ENCODE measurements at regions not wholly inside any gene's neighbourhood (a gene's known extent, or its start where the extent isn't known, plus 50 kb on each side); places are given as distances from the start of the nearest gene placed in this dataset.

GRCh38 chrX:68939868-68940267 lies 111.0 kb downstream of the EFNB1 start:
- ChIA-PET CTCF (no interaction called here), POLR2A (no interaction called here)
- ATAC-seq (ENCODE audit: poor library complexity): no peak
- Mint-ChIP-seq H3K9me3 (no peaks in the 10 kb centered on the region), H3K4me3 (no peak overlapping the region), H3K27me3 (no peaks in the 10 kb centered on the region), H3K27ac (no peak overlapping the region), H3K4me1 (ENCODE audit: low read depth) (peaks cover 4% of the 10 kb centered on the region), H3K36me3 (ENCODE audit: low read depth) (no peaks in the 10 kb centered on the region)
- TF ChIP-seq, protein P1, sequence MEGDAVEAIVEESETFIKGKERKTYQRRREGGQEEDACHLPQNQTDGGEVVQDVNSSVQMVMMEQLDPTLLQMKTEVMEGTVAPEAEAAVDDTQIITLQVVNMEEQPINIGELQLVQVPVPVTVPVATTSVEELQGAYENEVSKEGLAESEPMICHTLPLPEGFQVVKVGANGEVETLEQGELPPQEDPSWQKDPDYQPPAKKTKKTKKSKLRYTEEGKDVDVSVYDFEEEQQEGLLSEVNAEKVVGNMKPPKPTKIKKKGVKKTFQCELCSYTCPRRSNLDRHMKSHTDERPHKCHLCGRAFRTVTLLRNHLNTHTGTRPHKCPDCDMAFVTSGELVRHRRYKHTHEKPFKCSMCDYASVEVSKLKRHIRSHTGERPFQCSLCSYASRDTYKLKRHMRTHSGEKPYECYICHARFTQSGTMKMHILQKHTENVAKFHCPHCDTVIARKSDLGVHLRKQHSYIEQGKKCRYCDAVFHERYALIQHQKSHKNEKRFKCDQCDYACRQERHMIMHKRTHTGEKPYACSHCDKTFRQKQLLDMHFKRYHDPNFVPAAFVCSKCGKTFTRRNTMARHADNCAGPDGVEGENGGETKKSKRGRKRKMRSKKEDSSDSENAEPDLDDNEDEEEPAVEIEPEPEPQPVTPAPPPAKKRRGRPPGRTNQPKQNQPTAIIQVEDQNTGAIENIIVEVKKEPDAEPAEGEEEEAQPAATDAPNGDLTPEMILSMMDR (IDR thresholded peaks at IDR 0.05): no peak
- intact Hi-C loops (cut with DNase I, micrococcal nuclease): no loop called here
- H3K27ac ChIP-seq (ENCODE audit: low read depth in 1 of 2, low read length in 2 of 2): no peak overlapping the region
- no peak for DNase-seq
- no peaks in the 10 kb centered on the region for H3K36me3 ChIP-seq (ENCODE audit: insufficient read depth, low read length)
- no peaks in the 10 kb centered on the region for H3K27me3 ChIP-seq (ENCODE audit: control insufficient read depth in 1 of 2, insufficient read depth in 2 of 2, low read length in 2 of 2)
- no peaks in the 10 kb centered on the region for H3K4me1 ChIP-seq (ENCODE audit: insufficient read depth, low read length)
- H3K9me3 ChIP-seq (ENCODE audit: control insufficient read depth in 1 of 2, insufficient read depth in 1 of 2, low read length in 2 of 2): no peaks in the 10 kb centered on the region
- H3K4me3 ChIP-seq (ENCODE audit: low read length): no peak overlapping the region

- no peaks in the 10 kb centered on the region for H3K9me3 Mint-ChIP-seq
- intact Hi-C loops (cut with DNase I, micrococcal nuclease): no loop called here
- Histone ChIP-seq H3K4me3 (ENCODE audit: low read length) (no peak overlapping the region), H3K4me1 (ENCODE audit: insufficient read depth, low read length) (no peaks in the 10 kb centered on the region), H3K27me3 (ENCODE audit: control insufficient read depth in 1 of 2, insufficient read depth in 2 of 2, low read length in 2 of 2) (no peaks in the 10 kb centered on the region), H3K36me3 (ENCODE audit: insufficient read depth, low read length) (no peaks in the 10 kb centered on the region), H3K9me3 (ENCODE audit: control insufficient read depth in 1 of 2, insufficient read depth in 1 of 2, low read length in 2 of 2) (no peaks in the 10 kb centered on the region), H3K27ac (ENCODE audit: low read depth in 1 of 2, low read length in 2 of 2) (no peak overlapping the region)
- H3K4me1 Mint-ChIP-seq (ENCODE audit: low read depth): peaks cover 4% of the 10 kb centered on the region
- H3K36me3 Mint-ChIP-seq (ENCODE audit: low read depth): no peaks in the 10 kb centered on the region
- TF ChIP-seq, protein P1 (IDR thresholded peaks at IDR 0.05): no peak
- H3K27ac Mint-ChIP-seq: no peak overlapping the region
- POLR2A ChIA-PET: no interaction called here
- CTCF ChIA-PET: no interaction called here
- no peak for ATAC-seq (ENCODE audit: poor library complexity)
- no peaks in the 10 kb centered on the region for H3K27me3 Mint-ChIP-seq
- no peak overlapping the region for H3K4me3 Mint-ChIP-seq
- DNase-seq: no peak
Measured at GRCh38 chrX:68938244-68939004, 109.6 kb downstream of the EFNB1 start.

GRCh38 chrX:68937581-68937980 lies 108.8 kb downstream of the EFNB1 start:
- no peaks in the 10 kb centered on the region for H3K4me1 ChIP-seq (ENCODE audit: insufficient read depth, low read length)
- H3K4me3 ChIP-seq (ENCODE audit: low read length): no peak overlapping the region
- H3K9me3 Mint-ChIP-seq: no peaks in the 10 kb centered on the region
- CTCF ChIA-PET: no interaction called here
- no peaks in the 10 kb centered on the region for H3K36me3 ChIP-seq (ENCODE audit: insufficient read depth, low read length)
- peaks cover 4% of the 10 kb centered on the region for H3K4me1 Mint-ChIP-seq (ENCODE audit: low read depth)
- no peak overlapping the region for H3K4me3 Mint-ChIP-seq
- TF ChIP-seq, protein P1 (IDR thresholded peaks at IDR 0.05): no peak
- H3K27ac Mint-ChIP-seq: no peak overlapping the region
- H3K36me3 Mint-ChIP-seq (ENCODE audit: low read depth): no peaks in the 10 kb centered on the region
- DNase-seq: no peak
- H3K27me3 ChIP-seq (ENCODE audit: control insufficient read depth in 1 of 2, insufficient read depth in 2 of 2, low read length in 2 of 2): no peaks in the 10 kb centered on the region
- no peaks in the 10 kb centered on the region for H3K9me3 ChIP-seq (ENCODE audit: control insufficient read depth in 1 of 2, insufficient read depth in 1 of 2, low read length in 2 of 2)
- POLR2A ChIA-PET: no interaction called here
- ATAC-seq (ENCODE audit: poor library complexity): no peak
- no peak overlapping the region for H3K27ac ChIP-seq (ENCODE audit: low read depth in 1 of 2, low read length in 2 of 2)
- no peaks in the 10 kb centered on the region for H3K27me3 Mint-ChIP-seq
- intact Hi-C loops (cut with DNase I, micrococcal nuclease): no loop called here
